PC-3 (cell line): ENCODE measurements at regions not wholly inside any gene's neighbourhood (a gene's known extent, or its start where the extent isn't known, plus 50 kb on each side); places are given as distances from the start of the nearest gene placed in this dataset.

Experiments
- ATAC-seq: fragments of 200-7000 bp; cut with Tn5 transposase; 2 replicates; pipeline ENCODE4 v1.9.1; 2020; ENCODE audit warnings: mild to moderate bottlenecking, moderate library complexity
- BruUV-seq: library from RNA; stranded (reverse); fragments of 400-500 nt; replicated peaks from 2 replicates; lab custom pipeline; 2021; lab: Mats Ljungman, UMichigan
- CTCF ChIA-PET: fragments of 300-600 bp; sonication (Branson Sonifier 250); formaldehyde crosslinking; loops from one replicate; lab custom pipeline; 2022; ENCODE audit warnings: antibody characterized with exemption; lab: Charles Lee
- POLR2A ChIA-PET: fragments of 300-600 bp; sonication (Branson Sonifier 250); formaldehyde crosslinking; loops from one replicate; lab custom pipeline; 2022; ENCODE audit warnings: antibody characterized with exemption; ENCODE audit not compliant: unreplicated experiment; lab: Charles Lee
- DNase-seq: peaks from one replicate; pipeline ENCODE4 v3.0.0-alpha.2; 2015
- H2AFZ ChIP-seq: fragments of 300-600 bp; sonication (generic); 2 replicates; pipeline ENCODE4 v1.6.0; 2016; ENCODE audit warnings: antibody characterized with exemption, low read length
- H3F3A ChIP-seq: fragments of 300-600 bp; sonication (generic); one replicate; pipeline ENCODE4 v1.6.0; 2017; ENCODE audit warnings: antibody characterized with exemption, low read length, control low read depth, mild to moderate bottlenecking; ENCODE audit not compliant: unreplicated experiment
- H3K27ac ChIP-seq: fragments of 300-600 bp; sonication (generic); 2 replicates; pipeline ENCODE4 v1.5.1; 2016; ENCODE audit warnings: mild to moderate bottlenecking, low read length
- H3K27me3 ChIP-seq: fragments of 300-600 bp; sonication (generic); 2 replicates; pipeline ENCODE4 v1.6.1; 2016; ENCODE audit warnings: low read length, mixed read lengths
- H3K36me3 ChIP-seq: fragments of 300-600 bp; sonication (generic); 2 replicates; pipeline ENCODE4 v1.6.1; 2016; ENCODE audit warnings: low read depth, mixed run types, low read length, mixed read lengths
- H3K4me1 ChIP-seq: fragments of 300-600 bp; sonication (generic); 2 replicates; pipeline ENCODE4 v1.5.1; 2016; ENCODE audit warnings: low read length; ENCODE audit not compliant: insufficient read depth
- H3K4me2 ChIP-seq: fragments of 300-600 bp; sonication (generic); 2 replicates; pipeline ENCODE4 v1.6.0; 2016; ENCODE audit warnings: low read length
- H3K4me3 ChIP-seq: fragments of 300-600 bp; sonication (generic); 2 replicates; pipeline ENCODE4 v1.5.1; 2016; ENCODE audit warnings: mild to moderate bottlenecking, low read length, mixed read lengths
- H3K79me2 ChIP-seq: fragments of 300-600 bp; sonication (generic); 2 replicates; pipeline ENCODE4 v1.6.1; 2017; ENCODE audit warnings: low read length, mixed read lengths
- H3K9ac ChIP-seq: fragments of 300-600 bp; sonication (generic); 2 replicates; pipeline ENCODE4 v1.6.0; 2016; ENCODE audit warnings: mild to moderate bottlenecking, low read length
- H3K9me2 ChIP-seq: fragments of 300-600 bp; sonication (generic); replicated peaks from 2 replicates; pipeline ENCODE4 v1.6.1; 2016; ENCODE audit warnings: mixed run types, low read length, mixed read lengths
- H3K9me3 ChIP-seq: fragments of 300-600 bp; sonication (generic); 2 replicates; pipeline ENCODE4 v1.6.1; 2016; ENCODE audit warnings: low read length, mixed read lengths
- H4K20me1 ChIP-seq: fragments of 300-600 bp; sonication (generic); 2 replicates; pipeline ENCODE4 v1.6.1; 2016; ENCODE audit warnings: low read length, mixed read lengths
- EZH2 ChIP-seq: fragments of 300-600 bp; sonication (generic); IDR thresholded peaks from one replicate; pipeline ENCODE4 v1.6.1; 2017; ENCODE audit warnings: antibody characterized with exemption, mild to moderate bottlenecking, low read length; ENCODE audit not compliant: unreplicated experiment
- EZH2phosphoT487 ChIP-seq: fragments of 300-600 bp; sonication (generic); IDR thresholded peaks from 2 replicates; pipeline ENCODE4 v1.6.1; 2018; ENCODE audit warnings: mild to moderate bottlenecking, antibody characterized with exemption, low read length, borderline replicate concordance
- intact Hi-C: fragments of 100-400 bp; cut with micrococcal nuclease; formaldehyde crosslinking; loops from 2 replicates; pipeline ENCODE4 v1.9.0; 2023
- TF ChIP-seq, protein P1 (sequence below): fragments of 300-600 bp; sonication (generic); conservative IDR thresholded peaks from 2 replicates; pipeline ENCODE4 v1.5.1; 2017; ENCODE audit warnings: antibody characterized with exemption, low read depth, mild to moderate bottlenecking, low read length

DNA sequence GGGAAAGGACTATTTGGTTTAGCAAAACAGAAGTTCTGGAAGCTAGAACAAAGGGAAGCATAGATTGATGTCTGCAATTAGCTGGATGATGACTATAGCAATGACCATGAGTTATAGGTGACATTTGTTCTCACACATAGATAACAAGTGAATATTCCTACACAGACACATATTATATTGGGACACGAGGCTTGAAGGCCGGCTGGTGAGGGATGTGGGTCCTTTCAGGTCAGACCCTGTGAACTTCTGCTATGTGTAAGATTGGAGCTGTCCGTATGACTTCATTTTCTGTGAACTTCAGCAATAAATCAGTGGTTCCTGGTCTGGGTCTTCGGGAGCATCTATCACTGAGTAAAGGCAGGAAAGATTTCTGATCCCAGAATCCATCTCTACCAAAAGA lies 253.6 kb upstream of the CFAP20DC start:
- Histone ChIP-seq H3K27ac (no peak overlapping the region), H4K20me1 (no peaks in the 10 kb centered on the region), H3K27me3 (no peaks in the 10 kb centered on the region), H3K4me2 (no peak overlapping the region), H2AFZ (no peak overlapping the region), H3F3A (no peaks in the 10 kb centered on the region), H3K9me3 (no peaks in the 10 kb centered on the region), H3K9ac (no peak overlapping the region), H3K79me2 (no peaks in the 10 kb centered on the region), H3K4me3 (no peak overlapping the region), H3K4me1 (no peaks in the 10 kb centered on the region), H3K36me3 (no peaks in the 10 kb centered on the region), H3K9me2 (no peaks in the 10 kb centered on the region)
- no TSS peak for BruUV-seq
- TF ChIP-seq EZH2 (no peak), EZH2phosphoT487 (no peak)
- TF ChIP-seq, protein P1, sequence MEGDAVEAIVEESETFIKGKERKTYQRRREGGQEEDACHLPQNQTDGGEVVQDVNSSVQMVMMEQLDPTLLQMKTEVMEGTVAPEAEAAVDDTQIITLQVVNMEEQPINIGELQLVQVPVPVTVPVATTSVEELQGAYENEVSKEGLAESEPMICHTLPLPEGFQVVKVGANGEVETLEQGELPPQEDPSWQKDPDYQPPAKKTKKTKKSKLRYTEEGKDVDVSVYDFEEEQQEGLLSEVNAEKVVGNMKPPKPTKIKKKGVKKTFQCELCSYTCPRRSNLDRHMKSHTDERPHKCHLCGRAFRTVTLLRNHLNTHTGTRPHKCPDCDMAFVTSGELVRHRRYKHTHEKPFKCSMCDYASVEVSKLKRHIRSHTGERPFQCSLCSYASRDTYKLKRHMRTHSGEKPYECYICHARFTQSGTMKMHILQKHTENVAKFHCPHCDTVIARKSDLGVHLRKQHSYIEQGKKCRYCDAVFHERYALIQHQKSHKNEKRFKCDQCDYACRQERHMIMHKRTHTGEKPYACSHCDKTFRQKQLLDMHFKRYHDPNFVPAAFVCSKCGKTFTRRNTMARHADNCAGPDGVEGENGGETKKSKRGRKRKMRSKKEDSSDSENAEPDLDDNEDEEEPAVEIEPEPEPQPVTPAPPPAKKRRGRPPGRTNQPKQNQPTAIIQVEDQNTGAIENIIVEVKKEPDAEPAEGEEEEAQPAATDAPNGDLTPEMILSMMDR, result no peak
- ATAC-seq (no peak), DNase-seq (no peak)
- intact Hi-C loops, result no loop called here
- POLR2A ChIA-PET, result interaction anchor here (0.6 kb wide), 1 partner anchor 460 kb away, joined by 7 read pairs; no protein-coding TSS in a partner anchor
- CTCF ChIA-PET, result interaction anchor here (0.6 kb wide), 1 partner anchor 250 kb away, joined by 4 read pairs; no protein-coding TSS in a partner anchor

DNA sequence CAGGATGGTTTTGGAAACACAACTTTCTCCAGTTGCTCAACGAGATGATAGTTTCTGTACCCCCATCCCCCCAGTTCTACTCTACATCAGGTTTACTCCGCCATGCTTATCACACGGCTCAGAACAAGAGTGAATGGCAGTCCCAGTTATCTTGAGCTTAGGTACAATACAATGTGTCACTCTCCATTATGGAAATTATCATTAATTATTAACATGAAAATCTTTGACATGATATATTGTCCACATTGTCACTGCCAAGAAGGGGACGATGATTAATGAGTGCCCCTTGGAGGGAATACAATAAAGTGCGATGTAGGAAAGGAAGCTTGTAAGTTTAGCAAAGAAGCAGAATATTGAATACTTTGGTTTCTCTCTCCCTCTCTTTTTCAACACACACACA lies 252.6 kb upstream of the CFAP20DC start:
- TF ChIP-seq, protein P1, result no peak
- no peak for TF ChIP-seq EZH2
- H3K9ac ChIP-seq, result no peak overlapping the region
- BruUV-seq, result no TSS peak

DNA sequence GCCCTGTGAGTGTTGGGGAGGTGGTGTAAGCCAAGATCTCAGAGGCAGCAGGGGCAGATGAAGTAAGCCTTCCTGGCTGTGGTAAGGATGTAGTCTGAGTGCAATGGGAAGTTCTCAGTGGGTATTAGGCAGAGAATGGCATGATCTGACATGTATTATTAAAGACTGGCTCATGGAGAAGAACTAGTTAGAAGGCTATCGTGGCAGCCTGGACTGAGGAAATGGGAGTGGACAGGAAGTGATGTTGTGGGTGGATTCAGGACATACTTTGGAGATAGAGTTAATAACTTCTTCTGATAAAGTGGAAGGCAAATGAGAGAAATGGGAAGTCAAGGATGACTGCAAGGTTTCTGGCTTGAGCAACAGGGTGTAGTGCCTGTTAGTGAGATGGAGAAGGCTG lies 250.9 kb upstream of the CFAP20DC start:
- Histone ChIP-seq H3K27me3 (no peaks in the 10 kb centered on the region), H3K4me1 (no peaks in the 10 kb centered on the region), H3K4me3 (no peak overlapping the region), H3K79me2 (no peaks in the 10 kb centered on the region), H3K27ac (no peak overlapping the region), H3F3A (no peaks in the 10 kb centered on the region), H3K9me3 (no peaks in the 10 kb centered on the region), H2AFZ (no peak overlapping the region), H3K36me3 (no peaks in the 10 kb centered on the region), H3K4me2 (no peak overlapping the region), H4K20me1 (no peaks in the 10 kb centered on the region), H3K9me2 (no peaks in the 10 kb centered on the region), H3K9ac (no peak overlapping the region)
- ATAC-seq (no peak), DNase-seq (no peak)
- CTCF ChIA-PET, result no interaction called here
- intact Hi-C loops, result no loop called here
- BruUV-seq, result no TSS peak
- POLR2A ChIA-PET, result no interaction called here
- TF ChIP-seq EZH2phosphoT487 (no peak), EZH2 (no peak)
- TF ChIP-seq, protein P1, result no peak

More for the DNA sequence above, 252.6 kb upstream of the CFAP20DC start:
- ChIA-PET POLR2A (no interaction called here), CTCF (no interaction called here)
- no peak overlapping the region for H3K4me3 ChIP-seq
- H3K79me2 ChIP-seq, result no peaks in the 10 kb centered on the region
- no peak overlapping the region for H2AFZ ChIP-seq
- no peaks in the 10 kb centered on the region for H4K20me1 ChIP-seq
- H3K4me2 ChIP-seq, result no peak overlapping the region
- no peaks in the 10 kb centered on the region for H3K36me3 ChIP-seq
- no peaks in the 10 kb centered on the region for H3F3A ChIP-seq
- intact Hi-C loops, result no loop called here
- no peak overlapping the region for H3K27ac ChIP-seq
- no peaks in the 10 kb centered on the region for H3K27me3 ChIP-seq
- H3K9me2 ChIP-seq, result no peaks in the 10 kb centered on the region
- ATAC-seq (no peak), DNase-seq (no peak)
- no peaks in the 10 kb centered on the region for H3K9me3 ChIP-seq
- no peaks in the 10 kb centered on the region for H3K4me1 ChIP-seq
